Gastroesophageal sphincter (tissue), 3 donors: ENCODE measurements at regions not wholly inside any gene's neighbourhood (a gene's known extent, or its start where the extent isn't known, plus 50 kb on each side); places are given as distances from the start of the nearest gene placed in this dataset.

Experiments used
- CTCF ChIP-seq, 4 experiments: fragments of 200-600 bp in 2 of 4; fragments of 450-650 bp in 2 of 4; sonication (generic) in 1 of 4; IDR thresholded peaks; one replicate each; pipeline ENCODE4 v1.5.1; 2017 to 2019; ENCODE audit warnings: antibody characterized with exemption in 4 of 4, mild to moderate bottlenecking in 2 of 4, moderate library complexity in 2 of 4
- POLR2A ChIP-seq, 2 donors: fragments of 450-650 bp; IDR thresholded peaks; one replicate each; pipeline ENCODE4 v1.6.1; 2017; ENCODE audit warnings: antibody characterized with exemption in 2 of 2, mild to moderate bottlenecking in 2 of 2, moderate library complexity in 1 of 2
- POLR2AphosphoS5 ChIP-seq: sonication (generic); formaldehyde crosslinking; IDR thresholded peaks from one replicate; pipeline ENCODE4 v1.6.1; 2017; ENCODE audit warnings: antibody characterized with exemption

- TF ChIP-seq CTCF (IDR thresholded peaks at IDR 0.05) (no peak), POLR2A (IDR thresholded peaks at IDR 0.05) (no peak), POLR2AphosphoS5 (no peak)
Observed at GRCh38 chr9:14523545-14523944, 169.7 kb downstream of the ZDHHC21 start.
